ENCODE measurements at regions not wholly inside any gene's neighbourhood (a gene's known extent, or its start where the extent isn't known, plus 50 kb on each side); places are given as distances from the start of the nearest gene placed in this dataset.

DNA sequence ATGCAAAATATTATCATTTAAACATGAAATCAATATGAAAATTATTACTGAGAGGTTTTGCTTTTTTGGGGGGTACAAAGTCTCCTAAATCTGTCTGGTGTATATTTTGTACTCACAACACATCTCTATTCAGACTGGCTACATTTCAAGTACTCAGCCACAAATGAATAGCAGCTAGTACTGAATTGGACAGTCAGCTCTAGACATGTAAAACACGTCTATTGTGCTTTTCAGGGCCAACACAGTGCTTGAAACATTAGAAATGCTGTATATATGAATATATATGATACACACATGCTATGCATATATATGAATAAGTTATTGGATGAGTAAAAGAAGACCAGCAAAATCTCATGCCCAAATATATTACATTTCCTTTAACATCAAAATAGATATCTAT lies 103.8 kb upstream of the CFAP20DC start:
- Histone ChIP-seq H3K27me3 (ENCODE audit: control insufficient read depth, insufficient read depth, low read length, poor library complexity, severe bottlenecking) (no peaks in the 10 kb centered on the region), H3K9ac (ENCODE audit: extremely low read depth, low read length, poor library complexity, severe bottlenecking) (no peak overlapping the region), H3K4me3 (ENCODE audit: low read length) (no peak overlapping the region), H3K4me1 (ENCODE audit: control insufficient read depth, insufficient read depth, low read length) (peaks cover 7% of the 10 kb centered on the region), H3K27ac (ENCODE audit: low read depth, low read length) (no peak overlapping the region), H3K9me3 (ENCODE audit: control insufficient read depth, low read length) (peaks cover 22% of the 10 kb centered on the region), H3K36me3 (ENCODE audit: control insufficient read depth, insufficient read depth, low read length) (no peaks in the 10 kb centered on the region)
- Mint-ChIP-seq H3K4me1 (peaks cover 8% of the 10 kb centered on the region), H3K4me3 (no peak overlapping the region), H3K27ac (no peak overlapping the region), H3K9me3 (peaks cover 9% of the 10 kb centered on the region), H3K27me3 (ENCODE audit: insufficient read depth) (no peaks in the 10 kb centered on the region), H3K36me3 (ENCODE audit: low read depth) (peaks cover 2% of the 10 kb centered on the region)
- WGBS, 2 experiments (ENCODE audit: insufficient coverage in 1 of 2, insufficient read length in 1 of 2) = 91% methylated on average over 1 of the region's 1 CpG; no CpG with 5 or more reads in 1 of the 2 experiments
- TF ChIP-seq, protein P1, sequence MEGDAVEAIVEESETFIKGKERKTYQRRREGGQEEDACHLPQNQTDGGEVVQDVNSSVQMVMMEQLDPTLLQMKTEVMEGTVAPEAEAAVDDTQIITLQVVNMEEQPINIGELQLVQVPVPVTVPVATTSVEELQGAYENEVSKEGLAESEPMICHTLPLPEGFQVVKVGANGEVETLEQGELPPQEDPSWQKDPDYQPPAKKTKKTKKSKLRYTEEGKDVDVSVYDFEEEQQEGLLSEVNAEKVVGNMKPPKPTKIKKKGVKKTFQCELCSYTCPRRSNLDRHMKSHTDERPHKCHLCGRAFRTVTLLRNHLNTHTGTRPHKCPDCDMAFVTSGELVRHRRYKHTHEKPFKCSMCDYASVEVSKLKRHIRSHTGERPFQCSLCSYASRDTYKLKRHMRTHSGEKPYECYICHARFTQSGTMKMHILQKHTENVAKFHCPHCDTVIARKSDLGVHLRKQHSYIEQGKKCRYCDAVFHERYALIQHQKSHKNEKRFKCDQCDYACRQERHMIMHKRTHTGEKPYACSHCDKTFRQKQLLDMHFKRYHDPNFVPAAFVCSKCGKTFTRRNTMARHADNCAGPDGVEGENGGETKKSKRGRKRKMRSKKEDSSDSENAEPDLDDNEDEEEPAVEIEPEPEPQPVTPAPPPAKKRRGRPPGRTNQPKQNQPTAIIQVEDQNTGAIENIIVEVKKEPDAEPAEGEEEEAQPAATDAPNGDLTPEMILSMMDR (conservative IDR thresholded peaks at IDR 0.05) = no peak
- DNase-seq = no peak

GRCh38 chr3:59152943-59153342 lies 103.1 kb upstream of the CFAP20DC start:
- Histone ChIP-seq H3K9me3 (ENCODE audit: control insufficient read depth, low read length) (peaks cover 28% of the 10 kb centered on the region), H3K36me3 (ENCODE audit: control insufficient read depth, insufficient read depth, low read length) (no peaks in the 10 kb centered on the region), H3K9ac (ENCODE audit: extremely low read depth, low read length, poor library complexity, severe bottlenecking) (no peak overlapping the region), H3K27me3 (ENCODE audit: control insufficient read depth, insufficient read depth, low read length, poor library complexity, severe bottlenecking) (no peaks in the 10 kb centered on the region), H3K4me3 (ENCODE audit: low read length) (no peak overlapping the region), H3K27ac (ENCODE audit: low read depth, low read length) (no peak overlapping the region), H3K4me1 (ENCODE audit: control insufficient read depth, insufficient read depth, low read length) (peaks cover 7% of the 10 kb centered on the region)
- H3K27me3 Mint-ChIP-seq (ENCODE audit: insufficient read depth) = no peaks in the 10 kb centered on the region
- WGBS, 2 experiments (ENCODE audit: insufficient coverage in 1 of 2, insufficient read length in 1 of 2) = 81 to 100% methylated on average over 1 to 2 of the region's 2 CpGs
- no peak overlapping the region for H3K4me3 Mint-ChIP-seq
- H3K9me3 Mint-ChIP-seq = peaks cover 14% of the 10 kb centered on the region
- H3K27ac Mint-ChIP-seq = no peak overlapping the region
- no peak for DNase-seq
- TF ChIP-seq, protein P1 (conservative IDR thresholded peaks at IDR 0.05) = no peak
- peaks cover 2% of the 10 kb centered on the region for H3K36me3 Mint-ChIP-seq (ENCODE audit: low read depth)
- peaks cover 8% of the 10 kb centered on the region for H3K4me1 Mint-ChIP-seq

DNA sequence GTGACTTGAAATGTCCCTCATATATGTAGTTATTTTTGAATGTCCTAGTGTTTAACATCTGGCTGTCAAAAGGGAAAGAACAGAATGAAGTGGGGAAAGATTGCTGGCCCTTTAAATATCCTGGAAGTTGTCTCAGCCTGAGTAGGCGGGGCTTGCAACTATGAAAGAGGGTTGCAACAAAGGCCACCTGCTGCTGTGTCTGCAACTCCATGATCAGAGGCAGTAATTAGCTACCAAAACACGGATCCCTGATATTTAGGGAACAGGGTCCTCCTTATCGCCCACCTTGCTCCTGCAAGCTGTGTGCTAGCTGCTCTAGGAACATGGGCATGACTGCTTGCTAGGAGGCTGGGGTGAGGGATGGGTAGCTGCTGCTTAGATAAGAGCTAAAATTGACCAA lies 100.2 kb upstream of the CFAP20DC start:
- H3K9me3 Mint-ChIP-seq = peaks cover 22% of the 10 kb centered on the region
- TF ChIP-seq, protein P1 (conservative IDR thresholded peaks at IDR 0.05) = no peak
- Histone ChIP-seq H3K9me3 (ENCODE audit: control insufficient read depth, low read length) (peaks cover 37% of the 10 kb centered on the region), H3K4me3 (ENCODE audit: low read length) (no peak overlapping the region), H3K27ac (ENCODE audit: low read depth, low read length) (no peak overlapping the region), H3K9ac (ENCODE audit: extremely low read depth, low read length, poor library complexity, severe bottlenecking) (no peak overlapping the region), H3K4me1 (ENCODE audit: control insufficient read depth, insufficient read depth, low read length) (peaks cover 7% of the 10 kb centered on the region), H3K36me3 (ENCODE audit: control insufficient read depth, insufficient read depth, low read length) (no peaks in the 10 kb centered on the region), H3K27me3 (ENCODE audit: control insufficient read depth, insufficient read depth, low read length, poor library complexity, severe bottlenecking) (no peaks in the 10 kb centered on the region)
- peaks cover 6% of the 10 kb centered on the region for H3K4me1 Mint-ChIP-seq
- WGBS, 2 experiments (ENCODE audit: insufficient coverage in 1 of 2, insufficient read length in 1 of 2) = 49 to 58% methylated on average over 3 of the region's 3 CpGs
- no peak overlapping the region for H3K4me3 Mint-ChIP-seq
- DNase-seq = peak; percentile 69
- peaks cover 2% of the 10 kb centered on the region for H3K36me3 Mint-ChIP-seq (ENCODE audit: low read depth)
- H3K27ac Mint-ChIP-seq = no peak overlapping the region
- no peaks in the 10 kb centered on the region for H3K27me3 Mint-ChIP-seq (ENCODE audit: insufficient read depth)

Measured in endodermal cell (in vitro differentiated cells).